ENCODE measurements at regions not wholly inside any gene's neighbourhood (a gene's known extent, or its start where the extent isn't known, plus 50 kb on each side); places are given as distances from the start of the nearest gene placed in this dataset.
"Not testable (repeated sequence)": the region's sequence is repeated elsewhere in the genome, so short reads cannot be mapped to it uniquely, and the experiment has no call there.

- no peak for DNase-seq (ENCODE audit: low read depth in 2 of 2)
These were observed 78.3 kb upstream of the SSBP2 start for GRCh38 chr5:81829242-81829641.

- DNase-seq (ENCODE audit: low read depth in 2 of 2): no peak
These were observed 76.6 kb upstream of the SSBP2 start for GRCh38 chr5:81827500-81827899.

- no peak for DNase-seq (ENCODE audit: low read depth in 2 of 2)
These were observed 75.2 kb upstream of the SSBP2 start for GRCh38 chr5:81826128-81826527.

GRCh38 chr5:81825237-81825636, 74.3 kb upstream of the SSBP2 start:
- DNase-seq (ENCODE audit: low read depth in 2 of 2): no peak

GRCh38 chr5:81823736-81824135, 72.8 kb upstream of the SSBP2 start:
- DNase-seq (ENCODE audit: low read depth in 2 of 2): not testable (repeated sequence)

- no peak for DNase-seq (ENCODE audit: low read depth in 2 of 2)
These were observed 70.0 kb upstream of the SSBP2 start for GRCh38 chr5:81820863-81821262.

- DNase-seq (ENCODE audit: low read depth in 2 of 2): no peak
These were observed 69.4 kb upstream of the SSBP2 start for GRCh38 chr5:81820318-81820636.

GRCh38 chr5:81819556-81820317, 68.8 kb upstream of the SSBP2 start:
- no peak for DNase-seq (ENCODE audit: low read depth in 2 of 2)

- DNase-seq (ENCODE audit: low read depth in 2 of 2): no peak
These were observed 67.1 kb upstream of the SSBP2 start for GRCh38 chr5:81817980-81818379.

- no peak for DNase-seq (ENCODE audit: low read depth in 2 of 2)
These were observed 66.2 kb upstream of the SSBP2 start for GRCh38 chr5:81817086-81817485.

GRCh38 chr5:81815321-81815720, 64.4 kb upstream of the SSBP2 start:
- DNase-seq (ENCODE audit: low read depth in 2 of 2): no peak

- DNase-seq (ENCODE audit: low read depth in 2 of 2): no peak
These were observed 57.2 kb upstream of the SSBP2 start for GRCh38 chr5:81808106-81808505.

GRCh38 chr5:81805086-81805485, 54.2 kb upstream of the SSBP2 start:
- no peak for DNase-seq (ENCODE audit: low read depth in 2 of 2)

- no peak for DNase-seq (ENCODE audit: low read depth in 2 of 2)
These were observed 52.9 kb upstream of the SSBP2 start for GRCh38 chr5:81803812-81804211.

- DNase-seq (ENCODE audit: low read depth in 2 of 2): no peak
These were observed 51.7 kb upstream of the SSBP2 start for GRCh38 chr5:81802625-81803024.

- DNase-seq (ENCODE audit: low read depth in 2 of 2): no peak
These were observed 51.1 kb upstream of the SSBP2 start for GRCh38 chr5:81802020-81802419.

GRCh38 chr5:81800797-81801196, 49.9 kb upstream of the SSBP2 start:
- DNase-seq (ENCODE audit: low read depth in 2 of 2): no peak

Data from activated CD8-positive, alpha-beta memory T cell treated with anti-CD3 and anti-CD28 coated beads for 4 hours (primary cell).